H1 (cell line): ENCODE measurements at regions not wholly inside any gene's neighbourhood (a gene's known extent, or its start where the extent isn't known, plus 50 kb on each side); places are given as distances from the start of the nearest gene placed in this dataset.
"Not testable (repeated sequence)": the region's sequence is repeated elsewhere in the genome, so short reads cannot be mapped to it uniquely, and the experiment has no call there.

Source experiments
- KDM5A ChIP-seq: fragments of 200-600 bp; IDR thresholded peaks from 2 replicates; pipeline ENCODE4 v1.7.1; 2012; ENCODE audit warnings: mild to moderate bottlenecking, low read length, inconsistent platforms, mixed read lengths
- NANOG ChIP-seq: IDR thresholded peaks from 2 replicates; pipeline ENCODE4 v1.6.1; 2011; ENCODE audit warnings: low read length, low read depth, mild to moderate bottlenecking, inconsistent platforms; ENCODE audit not compliant: insufficient read depth, poor library complexity, severe bottlenecking
- SP1 ChIP-seq: IDR thresholded peaks from 2 replicates; pipeline ENCODE4 v1.6.1; 2011; ENCODE audit warnings: low read depth, low read length
- SUZ12 ChIP-seq: fragments of 200-600 bp; sonication (generic); IDR thresholded peaks from 2 replicates; pipeline ENCODE4 v1.6.1; 2012; ENCODE audit warnings: mild to moderate bottlenecking, inconsistent platforms, low read length, moderate library complexity, mixed read lengths
- YY1 ChIP-seq: IDR thresholded peaks from 2 replicates; pipeline ENCODE4 v1.6.1; 2011; ENCODE audit warnings: low read depth, mild to moderate bottlenecking, low read length
- TF ChIP-seq, protein P1 (sequence below), 3 experiments: IDR thresholded peaks; 1 replicate in 2 of 3; 2 replicates in 1 of 3; pipeline versions ENCODE4 v1.5.1 to v1.6.1; 2011; ENCODE audit warnings: low read length in 3 of 3, mild to moderate bottlenecking in 3 of 3, inconsistent platforms in 2 of 3, low read depth in 1 of 3, moderate library complexity in 1 of 3; ENCODE audit not compliant: insufficient read depth in 1 of 3; ENCODE audit errors: control extremely low read depth in 1 of 3
- TF ChIP-seq, protein P2 (sequence below): IDR thresholded peaks from 2 replicates; pipeline ENCODE4 v1.6.1; 2012; ENCODE audit warnings: low read length, inconsistent platforms

DNA sequence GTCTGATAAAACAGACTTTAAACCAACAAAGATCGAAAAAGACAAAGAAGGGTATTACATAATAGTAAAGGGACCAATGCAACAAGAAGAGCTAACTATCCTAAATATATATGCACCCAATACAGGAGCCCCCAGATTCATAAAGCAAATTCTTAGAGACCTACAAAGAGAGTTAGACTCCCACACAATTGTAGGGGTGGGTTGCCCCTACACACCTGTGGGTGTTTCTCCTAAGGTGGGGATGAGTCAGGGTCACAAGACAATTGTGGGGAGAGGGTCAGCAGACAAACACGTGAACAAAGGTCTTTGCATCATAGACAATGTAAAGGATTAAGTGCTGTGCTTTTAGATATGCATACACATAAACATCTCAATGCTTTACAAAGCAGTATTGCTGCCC, 269.4 kb upstream of the PRR16 start:
- not testable (repeated sequence) for TF ChIP-seq KDM5A, NANOG, SP1, SUZ12, YY1
- TF ChIP-seq, protein P1, sequence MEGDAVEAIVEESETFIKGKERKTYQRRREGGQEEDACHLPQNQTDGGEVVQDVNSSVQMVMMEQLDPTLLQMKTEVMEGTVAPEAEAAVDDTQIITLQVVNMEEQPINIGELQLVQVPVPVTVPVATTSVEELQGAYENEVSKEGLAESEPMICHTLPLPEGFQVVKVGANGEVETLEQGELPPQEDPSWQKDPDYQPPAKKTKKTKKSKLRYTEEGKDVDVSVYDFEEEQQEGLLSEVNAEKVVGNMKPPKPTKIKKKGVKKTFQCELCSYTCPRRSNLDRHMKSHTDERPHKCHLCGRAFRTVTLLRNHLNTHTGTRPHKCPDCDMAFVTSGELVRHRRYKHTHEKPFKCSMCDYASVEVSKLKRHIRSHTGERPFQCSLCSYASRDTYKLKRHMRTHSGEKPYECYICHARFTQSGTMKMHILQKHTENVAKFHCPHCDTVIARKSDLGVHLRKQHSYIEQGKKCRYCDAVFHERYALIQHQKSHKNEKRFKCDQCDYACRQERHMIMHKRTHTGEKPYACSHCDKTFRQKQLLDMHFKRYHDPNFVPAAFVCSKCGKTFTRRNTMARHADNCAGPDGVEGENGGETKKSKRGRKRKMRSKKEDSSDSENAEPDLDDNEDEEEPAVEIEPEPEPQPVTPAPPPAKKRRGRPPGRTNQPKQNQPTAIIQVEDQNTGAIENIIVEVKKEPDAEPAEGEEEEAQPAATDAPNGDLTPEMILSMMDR (IDR thresholded peaks at IDR 0.05; ENCODE audit: control extremely low read depth in 1 of 3, insufficient read depth in 1 of 3, low read depth in 1 of 3, low read length in 3 of 3) = not testable (repeated sequence)
- TF ChIP-seq, protein P2, sequence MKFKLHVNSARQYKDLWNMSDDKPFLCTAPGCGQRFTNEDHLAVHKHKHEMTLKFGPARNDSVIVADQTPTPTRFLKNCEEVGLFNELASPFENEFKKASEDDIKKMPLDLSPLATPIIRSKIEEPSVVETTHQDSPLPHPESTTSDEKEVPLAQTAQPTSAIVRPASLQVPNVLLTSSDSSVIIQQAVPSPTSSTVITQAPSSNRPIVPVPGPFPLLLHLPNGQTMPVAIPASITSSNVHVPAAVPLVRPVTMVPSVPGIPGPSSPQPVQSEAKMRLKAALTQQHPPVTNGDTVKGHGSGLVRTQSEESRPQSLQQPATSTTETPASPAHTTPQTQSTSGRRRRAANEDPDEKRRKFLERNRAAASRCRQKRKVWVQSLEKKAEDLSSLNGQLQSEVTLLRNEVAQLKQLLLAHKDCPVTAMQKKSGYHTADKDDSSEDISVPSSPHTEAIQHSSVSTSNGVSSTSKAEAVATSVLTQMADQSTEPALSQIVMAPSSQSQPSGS = not testable (repeated sequence)
